Upper lobe of right lung (tissue), 1 donor: ENCODE measurements at regions not wholly inside any gene's neighbourhood (a gene's known extent, or its start where the extent isn't known, plus 50 kb on each side); places are given as distances from the start of the nearest gene placed in this dataset.

Source experiments
- ATAC-seq: fragments of 200-7000 bp; cut with Tn5 transposase; one replicate; pipeline ENCODE4 v1.9.1; 2020; ENCODE audit warnings: mild to moderate bottlenecking, moderate library complexity
- DNase-seq: peaks from one replicate; pipeline ENCODE4 v3.0.0-alpha.2; 2020
- H3K27ac ChIP-seq: fragments of 200-600 bp; one replicate; pipeline ENCODE4 v1.8.0; 2022
- H3K27me3 ChIP-seq: fragments of 200-600 bp; one replicate; pipeline ENCODE4 v1.8.0; 2022; ENCODE audit warnings: mild to moderate bottlenecking
- H3K36me3 ChIP-seq: fragments of 200-600 bp; one replicate; pipeline ENCODE4 v1.8.0; 2022
- H3K4me1 ChIP-seq: fragments of 200-600 bp; one replicate; pipeline ENCODE4 v1.8.0; 2022
- H3K4me3 ChIP-seq: fragments of 200-600 bp; one replicate; pipeline ENCODE4 v1.8.0; 2022; ENCODE audit warnings: mild to moderate bottlenecking
- H3K9me3 ChIP-seq: fragments of 200-600 bp; one replicate; pipeline ENCODE4 v1.8.0; 2022
- intact Hi-C: fragments of 100-400 bp; cut with DNase I; formaldehyde crosslinking; loops from one replicate; pipeline ENCODE4 v1.11.0; 2022
- TF ChIP-seq, protein P1 (sequence below): fragments of 200-600 bp; IDR thresholded peaks from one replicate; pipeline ENCODE4 v1.8.0; 2022; ENCODE audit warnings: antibody characterized with exemption
- donor health status: DM: no; HTN: yes; CAD: no; lungs with severe emphysema.

GRCh38 chr14:58809520-58809919 is 171.8 kb downstream of the DACT1 start:
- Histone ChIP-seq H3K4me1 (peaks cover 3% of the 10 kb centered on the region), H3K9me3 (no peaks in the 10 kb centered on the region), H3K4me3 (no peak overlapping the region), H3K36me3 (no peaks in the 10 kb centered on the region), H3K27me3 (no peaks in the 10 kb centered on the region), H3K27ac (no peak overlapping the region)
- no peak for ATAC-seq
- TF ChIP-seq, protein P1, sequence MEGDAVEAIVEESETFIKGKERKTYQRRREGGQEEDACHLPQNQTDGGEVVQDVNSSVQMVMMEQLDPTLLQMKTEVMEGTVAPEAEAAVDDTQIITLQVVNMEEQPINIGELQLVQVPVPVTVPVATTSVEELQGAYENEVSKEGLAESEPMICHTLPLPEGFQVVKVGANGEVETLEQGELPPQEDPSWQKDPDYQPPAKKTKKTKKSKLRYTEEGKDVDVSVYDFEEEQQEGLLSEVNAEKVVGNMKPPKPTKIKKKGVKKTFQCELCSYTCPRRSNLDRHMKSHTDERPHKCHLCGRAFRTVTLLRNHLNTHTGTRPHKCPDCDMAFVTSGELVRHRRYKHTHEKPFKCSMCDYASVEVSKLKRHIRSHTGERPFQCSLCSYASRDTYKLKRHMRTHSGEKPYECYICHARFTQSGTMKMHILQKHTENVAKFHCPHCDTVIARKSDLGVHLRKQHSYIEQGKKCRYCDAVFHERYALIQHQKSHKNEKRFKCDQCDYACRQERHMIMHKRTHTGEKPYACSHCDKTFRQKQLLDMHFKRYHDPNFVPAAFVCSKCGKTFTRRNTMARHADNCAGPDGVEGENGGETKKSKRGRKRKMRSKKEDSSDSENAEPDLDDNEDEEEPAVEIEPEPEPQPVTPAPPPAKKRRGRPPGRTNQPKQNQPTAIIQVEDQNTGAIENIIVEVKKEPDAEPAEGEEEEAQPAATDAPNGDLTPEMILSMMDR = no peak
- DNase-seq = no peak
- intact Hi-C loops = no loop called here

- intact Hi-C loops = no loop called here
- Histone ChIP-seq H3K9me3 (no peaks in the 10 kb centered on the region), H3K27me3 (no peaks in the 10 kb centered on the region), H3K4me1 (no peaks in the 10 kb centered on the region), H3K36me3 (no peaks in the 10 kb centered on the region), H3K4me3 (no peak overlapping the region), H3K27ac (no peak overlapping the region)
- TF ChIP-seq, protein P1 = no peak
- DNase-seq (no peak), ATAC-seq (no peak)
These were observed 174.5 kb downstream of the DACT1 start for GRCh38 chr14:58812050-58812910.

- H3K4me3 ChIP-seq = no peak overlapping the region
- H3K4me1 ChIP-seq = no peaks in the 10 kb centered on the region
- intact Hi-C loops = no loop called here
- H3K36me3 ChIP-seq = no peaks in the 10 kb centered on the region
- DNase-seq (no peak), ATAC-seq (no peak)
- H3K27me3 ChIP-seq = no peaks in the 10 kb centered on the region
- TF ChIP-seq, protein P1 = no peak
- no peaks in the 10 kb centered on the region for H3K9me3 ChIP-seq
- no peak overlapping the region for H3K27ac ChIP-seq
These were observed 176.0 kb downstream of the DACT1 start for GRCh38 chr14:58813745-58814144.

DNA sequence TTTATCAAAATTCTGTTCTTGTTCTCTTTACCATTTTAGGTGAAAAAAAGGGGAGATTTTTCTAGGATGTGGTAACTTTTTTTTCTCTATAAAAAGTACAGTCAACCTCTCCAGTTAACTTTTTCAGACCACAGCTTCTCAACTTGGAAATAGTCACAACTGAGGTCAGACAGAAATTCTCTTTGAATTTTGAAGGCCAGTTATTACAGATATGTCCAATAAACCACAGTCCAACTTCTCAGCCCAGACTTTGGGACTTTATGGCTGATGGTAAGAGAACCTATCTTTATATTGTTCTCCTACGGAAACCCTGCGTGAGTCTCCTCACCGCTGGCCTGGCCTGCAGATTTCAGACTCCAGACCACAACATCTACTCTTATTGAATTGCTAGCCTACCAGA is 176.7 kb downstream of the DACT1 start:
- ATAC-seq = no peak
- intact Hi-C loops = no loop called here

GRCh38 chr14:58815161-58815701 is 177.5 kb downstream of the DACT1 start:
- no peak overlapping the region for H3K4me3 ChIP-seq
- no peaks in the 10 kb centered on the region for H3K27me3 ChIP-seq
- intact Hi-C loops = no loop called here
- H3K9me3 ChIP-seq = no peaks in the 10 kb centered on the region
- H3K36me3 ChIP-seq = no peaks in the 10 kb centered on the region
- TF ChIP-seq, protein P1 = no peak
- H3K4me1 ChIP-seq = no peaks in the 10 kb centered on the region
- no peak for DNase-seq
- ATAC-seq = no peak
- H3K27ac ChIP-seq = no peak overlapping the region

More for the DNA sequence above, 176.7 kb downstream of the DACT1 start:
- TF ChIP-seq, protein P1 = no peak
- Histone ChIP-seq H3K36me3 (no peaks in the 10 kb centered on the region), H3K27ac (no peak overlapping the region), H3K27me3 (no peaks in the 10 kb centered on the region), H3K4me1 (no peaks in the 10 kb centered on the region), H3K9me3 (no peaks in the 10 kb centered on the region), H3K4me3 (no peak overlapping the region)
- DNase-seq = no peak
